Endothelial cell of umbilical vein (primary cell): ENCODE measurements at regions not wholly inside any gene's neighbourhood (a gene's known extent, or its start where the extent isn't known, plus 50 kb on each side); places are given as distances from the start of the nearest gene placed in this dataset.

Experiments used
- BruUV-seq: library from RNA; stranded (reverse); fragments of 400-500 nt; replicated peaks from 2 replicates; lab custom pipeline; 2021; lab: Mats Ljungman, UMichigan
- CTCF ChIA-PET: fragments of 300-600, 350-600 bp; sonication (Branson Sonifier 250); formaldehyde crosslinking; loops from one replicate; lab custom pipeline; 2021; ENCODE audit warnings: antibody characterized with exemption, inconsistent platforms; lab: Charles Lee
- POLR2A ChIA-PET: fragments of 300-600, 350-600 bp; sonication (Branson Sonifier 250); formaldehyde crosslinking; loops from one replicate; lab custom pipeline; 2021; ENCODE audit warnings: antibody characterized with exemption, inconsistent platforms; lab: Charles Lee
- DNase-seq: peaks from one replicate; pipeline ENCODE4 v3.0.0-alpha.2; 2011; ENCODE audit warnings: low read depth, low spot score
- FAIRE-seq: peaks from 2 replicates; lab custom pipeline; 2011; peaks lifted over from hg19 to GRCh38; lab: Jason Lieb, UNC
- H2AFZ ChIP-seq: 2 replicates; pipeline ENCODE4 v1.6.0; 2012; ENCODE audit warnings: low read depth, low read length, control low read depth, inconsistent platforms
- H3K27ac ChIP-seq: 2 replicates; pipeline ENCODE4 v1.5.1; 2011; ENCODE audit warnings: low read depth, mild to moderate bottlenecking, control low read depth, low read length, moderate library complexity; ENCODE audit not compliant: insufficient read depth
- H3K27me3 ChIP-seq, 2 experiments: 2 replicates each; pipeline versions ENCODE4 v1.6.0 to v1.6.1; 2011; ENCODE audit warnings: low read length in 2 of 2, mixed read lengths in 1 of 2; ENCODE audit not compliant: control insufficient read depth in 2 of 2, insufficient read depth in 2 of 2
- H3K36me3 ChIP-seq, 2 experiments: 2 replicates in 1 of 2; 3 replicates in 1 of 2; pipeline ENCODE4 v1.5.1; 2011; ENCODE audit warnings: low read length in 2 of 2, mild to moderate bottlenecking in 1 of 2, moderate library complexity in 1 of 2; ENCODE audit not compliant: control insufficient read depth in 2 of 2, insufficient read depth in 2 of 2; ENCODE audit errors: extremely low read depth in 1 of 2
- H3K4me1 ChIP-seq: 3 replicates; pipeline ENCODE4 v1.5.1; 2011; ENCODE audit warnings: mild to moderate bottlenecking, low read length; ENCODE audit not compliant: control insufficient read depth, insufficient read depth; ENCODE audit errors: extremely low read depth
- H3K4me2 ChIP-seq: 2 replicates; pipeline ENCODE4 v1.6.1; 2011; ENCODE audit warnings: low read length, control low read depth, mixed read lengths; ENCODE audit not compliant: insufficient read depth
- H3K4me3 ChIP-seq, 3 experiments: fragments of 200-600 bp in 1 of 3; sonication (generic), shearing (Covaris generic) in 1 of 3; replicated peaks in 1 of 3; 2 replicates each; pipeline ENCODE4 v1.5.1; 2011 to 2016; ENCODE audit warnings: control low read depth in 3 of 3, low read length in 3 of 3, mild to moderate bottlenecking in 2 of 3, inconsistent platforms in 1 of 3, low read depth in 1 of 3, moderate library complexity in 1 of 3; ENCODE audit not compliant: insufficient read depth in 1 of 3
- H3K79me2 ChIP-seq: 2 replicates; pipeline ENCODE4 v1.6.0; 2012; ENCODE audit warnings: low read length, inconsistent platforms; ENCODE audit not compliant: control insufficient read depth, insufficient read depth
- H3K9ac ChIP-seq: replicated peaks from 2 replicates; pipeline ENCODE3; 2011; ENCODE audit warnings: low read length, control low read depth; ENCODE audit not compliant: insufficient read depth; ENCODE audit errors: extremely low read depth
- H3K9me1 ChIP-seq: replicated peaks from 3 replicates; pipeline ENCODE4 v1.6.0; 2011; ENCODE audit warnings: mild to moderate bottlenecking, low read length; ENCODE audit not compliant: control insufficient read depth, insufficient read depth; ENCODE audit errors: extremely low read depth
- H3K9me3 ChIP-seq: replicated peaks from 2 replicates; pipeline ENCODE4 v1.5.1; 2012; ENCODE audit warnings: low read length, inconsistent platforms; ENCODE audit not compliant: control insufficient read depth, insufficient read depth
- H4K20me1 ChIP-seq: replicated peaks from 2 replicates; pipeline ENCODE3; 2011; ENCODE audit warnings: mild to moderate bottlenecking, low read length; ENCODE audit not compliant: control insufficient read depth, insufficient read depth; ENCODE audit errors: extremely low read depth
- CTCF ChIP-seq, 2 donors: IDR thresholded peaks; 1 replicate in 1 of 2; 2 replicates in 1 of 2; pipeline ENCODE4 v1.5.1; 2011; ENCODE audit warnings: low read length in 2 of 2, mild to moderate bottlenecking in 2 of 2, moderate library complexity in 2 of 2, control low read depth in 1 of 2, inconsistent platforms in 1 of 2, low read depth in 1 of 2; ENCODE audit not compliant: insufficient read depth in 1 of 2; ENCODE audit errors: extremely low read depth in 1 of 2
- EZH2 ChIP-seq: IDR thresholded peaks from 2 replicates; pipeline ENCODE4 v1.6.1; 2012; ENCODE audit warnings: borderline replicate concordance, low read depth, mild to moderate bottlenecking, moderate library complexity, low read length, inconsistent platforms; ENCODE audit not compliant: severe bottlenecking
- FOS ChIP-seq: IDR thresholded peaks from 2 replicates; pipeline ENCODE4 v1.6.1; 2011; ENCODE audit warnings: mild to moderate bottlenecking, low read length, moderate library complexity, borderline replicate concordance; ENCODE audit not compliant: insufficient read depth
- GATA2 ChIP-seq: IDR thresholded peaks from 2 replicates; pipeline ENCODE4 v1.7.0; 2011; ENCODE audit warnings: low read depth, mild to moderate bottlenecking, moderate library complexity, mixed read lengths, low read length; ENCODE audit not compliant: insufficient read length, insufficient read depth
- JUN ChIP-seq: IDR thresholded peaks from 2 replicates; pipeline ENCODE4 v1.6.1; 2011; ENCODE audit warnings: borderline replicate concordance, low read depth; ENCODE audit not compliant: insufficient read length, insufficient read depth
- MAX ChIP-seq: IDR thresholded peaks from 2 replicates; pipeline ENCODE4 v1.6.1; 2011; ENCODE audit not compliant: insufficient read depth, insufficient read length
- MYC ChIP-seq: IDR thresholded peaks from one replicate; pipeline ENCODE4 v1.6.1; 2011; ENCODE audit warnings: mild to moderate bottlenecking, low read depth, low read length
- POLR2A ChIP-seq: IDR thresholded peaks from 2 replicates; pipeline ENCODE4 v1.6.1; 2012; ENCODE audit warnings: low read depth, mild to moderate bottlenecking, control low read depth, low read length
- POLR2AphosphoS5 ChIP-seq: IDR thresholded peaks from 2 replicates; pipeline ENCODE4 v1.6.1; 2012; ENCODE audit warnings: low read depth, mild to moderate bottlenecking, control low read depth, low read length, moderate library complexity; ENCODE audit not compliant: insufficient read depth
- dilution Hi-C: fragments of 300-500 bp; cut with MboI; formaldehyde crosslinking; loops from one replicate; pipeline ENCODE4 v1.15.0; 2019; ENCODE audit warnings: low sequenced_read_pairs; ENCODE audit not compliant: extremely low pct_ligation_motif_present
- intact Hi-C: fragments of 100-400 bp; cut with micrococcal nuclease; formaldehyde crosslinking; loops from one replicate; pipeline ENCODE4 v1.10.0; 2022

- Histone ChIP-seq H3K4me3 (no peak overlapping the region), H3K36me3 (no peaks in the 10 kb centered on the region), H3K79me2 (no peaks in the 10 kb centered on the region), H3K9me1 (no peaks in the 10 kb centered on the region), H3K27me3 (no peaks in the 10 kb centered on the region), H3K9ac (no peak overlapping the region), H3K4me2 (no peak overlapping the region), H2AFZ (no peak overlapping the region), H4K20me1 (no peaks in the 10 kb centered on the region), H3K27ac (no peak overlapping the region), H3K4me1 (no peaks in the 10 kb centered on the region), H3K9me3 (no peaks in the 10 kb centered on the region)
- CTCF ChIA-PET = no interaction called here
- POLR2A ChIA-PET = no interaction called here
- intact Hi-C loops (no loop called here), dilution Hi-C loops (no loop called here)
- TF ChIP-seq FOS = no peak
- TF ChIP-seq CTCF (IDR thresholded peaks at IDR 0.05; ENCODE audit: extremely low read depth in 1 of 2, insufficient read depth in 1 of 2, low read depth in 1 of 2, low read length in 2 of 2) = no peak
- no peak for TF ChIP-seq EZH2
- no peak for TF ChIP-seq JUN
- TF ChIP-seq GATA2 = no peak
- no peak for TF ChIP-seq MAX
- FAIRE-seq (no peak), DNase-seq (no peak)
- no TSS peak for BruUV-seq
Observed at GRCh38 chr9:15372455-15372854, 50.2 kb upstream of the SNAPC3 start.

GRCh38 chr9:15371448-15371845, 51.2 kb upstream of the SNAPC3 start:
- H3K27ac ChIP-seq = no peak overlapping the region
- dilution Hi-C loops (no loop called here), intact Hi-C loops (no loop called here)
- ChIA-PET CTCF (no interaction called here), POLR2A (no interaction called here)
- TF ChIP-seq JUN (no peak), FOS (no peak), POLR2AphosphoS5 (no peak), MAX (no peak), MYC (no peak), EZH2 (no peak), POLR2A (no peak), CTCF (IDR thresholded peaks at IDR 0.05; ENCODE audit: extremely low read depth in 1 of 2, insufficient read depth in 1 of 2, low read depth in 1 of 2, low read length in 2 of 2) (no peak), GATA2 (no peak)
- H3K4me1 ChIP-seq = no peaks in the 10 kb centered on the region
- no peak for FAIRE-seq
- no peaks in the 10 kb centered on the region for H3K79me2 ChIP-seq
- H3K4me3 ChIP-seq = no peak overlapping the region
- H4K20me1 ChIP-seq = no peaks in the 10 kb centered on the region
- H3K9me3 ChIP-seq = no peaks in the 10 kb centered on the region
- no peaks in the 10 kb centered on the region for H3K36me3 ChIP-seq
- no peak overlapping the region for H3K4me2 ChIP-seq
- no peak overlapping the region for H2AFZ ChIP-seq
- no peaks in the 10 kb centered on the region for H3K9me1 ChIP-seq
- no TSS peak for BruUV-seq
- no peaks in the 10 kb centered on the region for H3K27me3 ChIP-seq
- no peak for DNase-seq
- no peak overlapping the region for H3K9ac ChIP-seq
